ENCODE measurements at regions not wholly inside any gene's neighbourhood (a gene's known extent, or its start where the extent isn't known, plus 50 kb on each side); places are given as distances from the start of the nearest gene placed in this dataset.

- no peak for TF ChIP-seq CTCF (IDR thresholded peaks at IDR 0.05; ENCODE audit: insufficient read depth, low read length, poor library complexity, severe bottlenecking)
- Histone ChIP-seq H3K4me3 (ENCODE audit: low read depth, low read length) (no peak overlapping the region), H3K36me3 (ENCODE audit: control insufficient read depth, insufficient read depth, low read length) (no peaks in the 10 kb centered on the region), H3K27me3 (ENCODE audit: control insufficient read depth, insufficient read depth, low read length) (no peaks in the 10 kb centered on the region)
- no peak for DNase-seq (ENCODE audit: low read depth)
Measured at GRCh38 chr6:14630016-14630415, 512.4 kb downstream of the CD83 start.

- H3K27me3 ChIP-seq (ENCODE audit: control insufficient read depth, insufficient read depth, low read length): no peaks in the 10 kb centered on the region
- no peaks in the 10 kb centered on the region for H3K36me3 ChIP-seq (ENCODE audit: control insufficient read depth, insufficient read depth, low read length)
- no peak for TF ChIP-seq CTCF (IDR thresholded peaks at IDR 0.05; ENCODE audit: insufficient read depth, low read length, poor library complexity, severe bottlenecking)
- no peak for DNase-seq (ENCODE audit: low read depth)
- no peak overlapping the region for H3K4me3 ChIP-seq (ENCODE audit: low read depth, low read length)
Measured at GRCh38 chr6:14633479-14633878, 515.9 kb downstream of the CD83 start.

- TF ChIP-seq CTCF (IDR thresholded peaks at IDR 0.05; ENCODE audit: insufficient read depth, low read length, poor library complexity, severe bottlenecking): no peak
Measured at GRCh38 chr6:14634072-14634471, 516.5 kb downstream of the CD83 start.

GRCh38 chr6:14635195-14635594 is 517.6 kb downstream of the CD83 start:
- Histone ChIP-seq H3K36me3 (ENCODE audit: control insufficient read depth, insufficient read depth, low read length) (no peaks in the 10 kb centered on the region), H3K4me3 (ENCODE audit: low read depth, low read length) (no peak overlapping the region), H3K27me3 (ENCODE audit: control insufficient read depth, insufficient read depth, low read length) (no peaks in the 10 kb centered on the region)
- DNase-seq (ENCODE audit: low read depth): no peak
- no peak for TF ChIP-seq CTCF (IDR thresholded peaks at IDR 0.05; ENCODE audit: insufficient read depth, low read length, poor library complexity, severe bottlenecking)

More at GRCh38 chr6:14634072-14634471, 516.5 kb downstream of the CD83 start:
- no peaks in the 10 kb centered on the region for H3K36me3 ChIP-seq (ENCODE audit: control insufficient read depth, insufficient read depth, low read length)
- DNase-seq (ENCODE audit: low read depth): no peak
- no peak overlapping the region for H3K4me3 ChIP-seq (ENCODE audit: low read depth, low read length)
- H3K27me3 ChIP-seq (ENCODE audit: control insufficient read depth, insufficient read depth, low read length): no peaks in the 10 kb centered on the region

GRCh38 chr6:14635934-14636591 is 518.5 kb downstream of the CD83 start:
- no peaks in the 10 kb centered on the region for H3K36me3 ChIP-seq (ENCODE audit: control insufficient read depth, insufficient read depth, low read length)
- no peak overlapping the region for H3K4me3 ChIP-seq (ENCODE audit: low read depth, low read length)
- no peak for DNase-seq (ENCODE audit: low read depth)
- H3K27me3 ChIP-seq (ENCODE audit: control insufficient read depth, insufficient read depth, low read length): no peaks in the 10 kb centered on the region
- no peak for TF ChIP-seq CTCF (IDR thresholded peaks at IDR 0.05; ENCODE audit: insufficient read depth, low read length, poor library complexity, severe bottlenecking)

- no peak overlapping the region for H3K4me3 ChIP-seq (ENCODE audit: low read depth, low read length)
- H3K27me3 ChIP-seq (ENCODE audit: control insufficient read depth, insufficient read depth, low read length): no peaks in the 10 kb centered on the region
- no peak for DNase-seq (ENCODE audit: low read depth)
- no peak for TF ChIP-seq CTCF (IDR thresholded peaks at IDR 0.05; ENCODE audit: insufficient read depth, low read length, poor library complexity, severe bottlenecking)
- no peaks in the 10 kb centered on the region for H3K36me3 ChIP-seq (ENCODE audit: control insufficient read depth, insufficient read depth, low read length)
Measured at GRCh38 chr6:14638435-14638905, 520.9 kb downstream of the CD83 start.
